GM19238 (cell line): ENCODE measurements at regions not wholly inside any gene's neighbourhood (a gene's known extent, or its start where the extent isn't known, plus 50 kb on each side); places are given as distances from the start of the nearest gene placed in this dataset.
"Not testable (repeated sequence)": the region's sequence is repeated elsewhere in the genome, so short reads cannot be mapped to it uniquely, and the experiment has no call there.

ENCODE experiments used
- DNase-seq: peaks from one replicate; pipeline ENCODE4 v3.0.0; 2011; ENCODE audit warnings: low spot score; ENCODE audit not compliant: insufficient read length

DNA sequence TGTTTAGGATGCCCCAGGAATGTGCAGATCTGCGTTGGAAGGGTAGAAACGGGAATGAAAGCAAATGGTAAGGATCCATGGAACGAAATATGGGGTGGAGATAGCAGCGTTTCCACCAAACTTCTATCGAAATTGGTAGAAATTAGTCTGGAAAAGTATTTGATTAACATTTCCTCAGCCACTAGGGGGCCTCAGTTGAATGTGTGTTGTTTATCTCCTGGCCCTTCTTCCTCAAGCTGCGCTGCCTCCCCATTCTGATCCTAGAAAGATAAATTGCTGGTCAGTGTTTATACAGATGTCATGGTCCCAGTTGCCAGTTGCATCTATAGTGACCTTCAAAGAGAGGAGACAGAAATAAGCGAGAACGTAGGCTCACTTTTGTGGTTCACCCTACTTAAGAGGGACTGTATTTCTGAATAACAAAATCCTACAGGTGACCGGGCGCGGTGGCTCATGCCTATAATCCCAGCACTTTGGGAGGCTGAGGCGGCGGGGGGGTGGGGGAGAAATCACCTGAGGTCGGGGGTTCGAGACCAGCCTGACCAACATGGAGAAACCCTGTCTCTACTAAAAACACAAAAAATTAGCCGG, 457.1 kb downstream of the SQOR start:
- DNase-seq = no peak

DNA sequence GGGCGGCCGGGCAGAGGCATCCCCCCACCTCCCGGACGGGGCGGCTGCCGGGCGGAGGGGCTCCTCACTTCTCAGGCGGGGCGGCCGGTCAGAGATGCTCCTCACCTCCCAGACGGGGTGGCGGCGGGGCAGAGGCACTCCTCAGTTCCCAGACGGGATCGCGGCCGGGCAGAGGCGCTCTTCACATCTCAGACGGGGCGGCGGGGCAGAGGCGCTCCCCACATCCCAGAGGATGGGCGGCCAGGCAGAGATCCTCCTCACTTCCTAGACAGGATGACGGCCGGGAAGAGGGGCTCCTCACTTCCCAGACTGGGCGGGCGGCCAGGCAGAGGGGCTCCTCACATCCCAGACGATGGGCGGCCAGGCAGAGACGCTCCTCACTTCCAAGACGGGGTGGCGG, 463.2 kb downstream of the SQOR start:
- DNase-seq = not testable (repeated sequence)

DNA sequence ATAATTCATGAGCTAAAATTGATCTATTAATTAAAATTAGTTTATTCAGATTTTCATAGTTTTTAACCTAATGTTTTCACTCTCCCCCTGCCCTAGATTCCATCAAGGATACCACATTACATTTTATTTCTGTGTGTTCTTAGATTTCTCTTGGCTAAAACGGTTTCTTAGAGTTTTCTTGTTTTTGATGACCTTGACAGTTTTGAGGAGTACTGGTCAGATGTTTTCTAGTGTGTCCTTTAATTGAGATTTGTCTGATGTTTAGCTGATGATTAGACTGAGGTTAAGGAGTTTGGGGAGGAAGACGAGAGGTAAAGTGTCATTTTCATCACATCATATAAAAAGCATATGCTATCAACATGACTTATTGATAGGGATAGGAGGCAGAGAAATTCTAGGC, 475.9 kb downstream of the SQOR start:
- DNase-seq = no peak

DNA sequence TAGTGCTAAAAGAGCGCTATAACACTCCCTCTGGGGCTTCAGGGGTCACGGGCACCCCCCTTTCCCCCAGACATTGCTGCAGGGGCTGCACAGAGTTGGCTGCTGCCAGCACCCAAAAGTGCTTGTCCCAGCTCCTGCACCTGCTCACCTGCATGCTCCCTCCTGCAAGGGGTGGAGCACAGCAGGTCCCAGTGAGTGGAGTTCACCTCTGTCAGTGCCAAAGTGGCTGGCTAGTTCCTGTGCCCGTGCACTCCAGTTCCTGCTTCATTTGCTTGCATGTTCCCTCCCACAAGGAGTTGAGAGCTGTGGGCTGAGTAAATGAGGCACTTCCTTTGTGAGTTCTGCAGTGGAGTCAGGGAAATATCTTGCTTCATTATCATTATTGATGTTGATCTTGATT, 476.9 kb downstream of the SQOR start:
- no peak for DNase-seq

DNA sequence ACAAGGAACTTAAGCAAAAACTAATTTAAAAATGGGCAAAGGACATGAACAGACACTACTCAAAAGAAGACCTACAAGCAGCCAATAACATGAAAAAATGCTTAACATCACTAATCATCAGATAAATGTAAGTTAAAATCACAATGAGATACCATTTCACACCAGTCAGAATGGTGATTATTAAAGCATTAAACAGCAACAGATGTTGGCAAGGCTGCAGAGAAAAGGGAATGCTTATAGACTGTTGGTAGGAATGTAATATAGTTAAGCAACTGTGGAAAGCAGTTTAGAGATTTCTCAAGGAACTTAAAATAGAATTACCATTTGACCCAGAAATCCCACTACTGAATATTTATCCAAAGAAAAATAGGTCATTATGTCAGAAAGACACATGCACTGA, 482.2 kb downstream of the SQOR start:
- no peak for DNase-seq

DNA sequence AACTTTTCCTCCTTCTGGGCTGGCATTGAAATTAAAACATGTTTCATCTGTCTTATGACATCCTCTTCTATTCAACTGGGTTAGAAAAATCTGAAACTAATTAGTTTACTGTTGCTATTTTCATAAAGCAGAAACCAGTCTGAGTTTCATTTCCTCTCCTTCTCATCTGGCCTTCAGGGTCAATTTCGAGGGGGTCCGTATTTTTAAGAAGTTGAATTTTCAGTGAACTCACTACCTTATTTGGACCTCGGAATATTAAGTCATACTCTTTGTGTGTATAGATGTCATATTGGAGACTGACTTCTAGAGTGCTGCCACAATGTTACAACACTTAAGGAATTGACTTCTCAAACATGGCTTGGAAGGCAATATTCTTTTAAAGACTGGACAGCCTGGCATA, 485.9 kb downstream of the SQOR start:
- DNase-seq = no peak

DNA sequence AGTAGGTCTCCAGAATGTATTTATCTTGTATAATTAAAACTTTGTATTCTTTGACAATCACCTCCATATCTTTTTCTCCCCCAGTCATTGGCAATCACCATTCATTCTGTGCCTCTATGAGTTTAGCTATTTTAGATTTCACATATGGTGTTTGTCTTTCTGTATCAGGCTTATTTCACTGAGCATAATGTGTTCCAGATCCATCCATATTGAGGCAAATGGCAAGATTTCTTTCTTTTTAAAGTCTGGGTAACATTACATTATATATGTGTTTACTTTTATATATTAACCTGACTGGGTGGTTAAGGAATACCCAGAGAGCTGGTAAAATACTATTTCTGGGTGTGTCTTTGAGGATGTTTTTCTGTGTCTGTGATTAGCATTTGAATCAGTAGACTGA, 486.6 kb downstream of the SQOR start:
- DNase-seq = no peak

DNA sequence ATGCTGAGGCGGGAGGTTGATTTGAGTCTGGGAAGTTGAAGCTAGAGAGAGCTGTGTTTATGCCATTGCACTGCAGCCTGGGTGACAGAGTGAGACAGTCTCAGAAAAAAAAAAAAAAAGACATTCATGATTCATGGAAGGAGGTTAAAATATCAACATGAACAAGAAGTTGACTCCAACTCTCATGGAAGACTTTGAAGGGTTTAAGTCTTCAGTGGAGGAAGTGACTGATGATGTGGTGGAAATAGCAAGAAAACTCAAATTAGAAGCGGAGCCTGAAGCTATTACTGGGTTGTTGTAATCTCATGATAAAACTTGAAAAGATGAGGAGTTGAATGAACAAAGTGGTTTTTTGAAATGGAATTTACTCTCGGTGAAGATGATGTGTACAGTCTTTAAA, 491.8 kb downstream of the SQOR start:
- DNase-seq = no peak

DNA sequence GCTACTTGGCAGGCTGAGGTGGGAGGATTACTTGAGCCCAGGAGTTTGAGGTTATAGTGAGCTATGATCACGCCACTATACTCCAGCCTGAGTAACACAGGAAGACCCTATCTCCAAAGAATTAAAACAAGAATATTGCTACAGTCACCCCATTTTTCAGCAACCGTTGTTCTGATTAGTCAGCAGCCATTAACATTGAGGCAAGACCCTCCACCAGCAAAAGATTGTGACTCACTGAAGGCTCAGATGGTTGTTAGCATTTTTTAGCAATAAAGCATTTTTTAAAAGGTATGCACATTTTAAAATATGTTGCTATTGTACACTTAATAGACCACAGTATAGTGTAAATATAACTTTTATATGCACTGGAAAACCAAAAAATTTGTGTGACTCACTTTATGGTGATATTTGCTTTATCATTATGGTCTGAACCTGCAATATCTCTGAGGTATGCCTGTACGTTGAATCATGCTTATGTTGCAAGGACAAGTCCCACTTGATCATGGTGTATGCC, 492.6 kb downstream of the SQOR start:
- no peak for DNase-seq

DNA sequence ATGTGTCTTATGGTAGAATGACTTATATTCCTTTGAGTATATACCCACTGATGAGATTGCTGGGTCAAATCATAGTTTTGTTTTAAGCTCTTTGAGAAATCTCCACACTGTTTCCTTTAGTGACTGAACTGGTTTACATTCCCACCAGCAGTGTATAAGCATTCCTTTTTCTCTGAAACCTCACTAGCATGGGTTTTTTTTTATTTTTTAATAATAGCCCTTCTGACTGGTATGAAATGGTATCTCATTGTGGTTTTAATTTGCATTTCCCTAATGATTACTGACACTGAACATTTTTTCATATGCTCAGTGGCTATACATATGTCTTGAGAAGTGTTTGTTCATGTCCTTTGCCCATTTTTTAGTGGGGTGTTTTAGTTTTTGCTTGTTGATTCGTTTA, 494.3 kb downstream of the SQOR start:
- DNase-seq = no peak

DNA sequence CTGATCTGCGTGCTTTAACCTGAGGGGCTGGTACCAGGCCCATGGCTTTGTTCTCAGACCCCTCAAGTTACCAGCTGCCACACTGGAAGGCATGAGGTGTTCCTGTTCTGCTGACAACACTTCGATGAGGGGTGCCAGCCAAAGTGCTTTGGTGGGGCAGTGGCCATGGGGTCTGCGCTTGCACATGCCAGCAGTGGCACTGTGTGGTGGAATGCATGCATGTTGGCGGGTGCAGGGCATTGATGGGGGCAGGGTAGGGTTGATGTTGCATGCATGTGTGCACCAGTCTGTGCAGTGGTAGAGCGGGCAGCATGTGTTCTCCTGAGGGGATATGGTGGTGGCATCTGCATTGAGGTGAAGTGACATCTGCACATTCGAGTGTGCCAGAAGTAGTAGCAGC, 497.0 kb downstream of the SQOR start:
- no peak for DNase-seq

DNA sequence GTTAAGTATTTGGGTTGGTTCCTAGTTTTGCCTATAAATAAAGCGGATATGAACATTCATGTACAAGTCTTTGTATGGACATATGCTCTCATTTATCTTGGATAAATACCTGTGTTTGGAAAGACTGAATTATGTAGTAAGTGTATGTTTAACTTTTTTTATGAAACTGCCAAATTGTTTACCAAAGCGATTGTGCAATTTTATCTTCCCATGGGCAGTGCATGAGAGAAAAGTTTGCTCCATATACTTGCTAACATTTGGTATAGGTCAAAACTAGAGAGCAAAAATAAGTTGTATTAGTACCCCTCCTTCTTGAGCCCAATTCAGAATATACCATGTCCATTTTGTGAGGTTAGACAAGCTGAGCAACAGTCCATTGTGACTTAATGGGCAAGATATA, 502.6 kb downstream of the SQOR start:
- DNase-seq = no peak

DNA sequence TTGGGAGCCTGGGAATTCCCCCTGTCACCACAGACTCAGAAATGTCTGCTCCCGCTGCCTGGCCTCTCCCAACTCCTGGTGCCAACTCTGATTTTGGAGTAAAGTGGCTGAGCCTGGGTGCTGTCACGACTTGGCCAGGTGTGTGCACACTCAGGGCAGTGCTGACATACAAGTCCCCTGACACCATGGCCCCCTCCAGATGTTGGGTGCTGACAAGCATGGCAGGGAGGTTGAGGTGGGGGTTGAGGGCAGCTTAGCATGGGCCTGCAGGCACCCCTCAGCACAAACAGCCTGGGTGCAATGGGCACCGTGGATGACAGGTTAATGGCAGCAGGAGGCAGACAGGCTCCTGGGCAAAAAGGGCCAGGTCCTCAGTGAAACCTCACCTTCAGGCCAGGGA, 511.2 kb downstream of the SQOR start:
- DNase-seq = no peak

DNA sequence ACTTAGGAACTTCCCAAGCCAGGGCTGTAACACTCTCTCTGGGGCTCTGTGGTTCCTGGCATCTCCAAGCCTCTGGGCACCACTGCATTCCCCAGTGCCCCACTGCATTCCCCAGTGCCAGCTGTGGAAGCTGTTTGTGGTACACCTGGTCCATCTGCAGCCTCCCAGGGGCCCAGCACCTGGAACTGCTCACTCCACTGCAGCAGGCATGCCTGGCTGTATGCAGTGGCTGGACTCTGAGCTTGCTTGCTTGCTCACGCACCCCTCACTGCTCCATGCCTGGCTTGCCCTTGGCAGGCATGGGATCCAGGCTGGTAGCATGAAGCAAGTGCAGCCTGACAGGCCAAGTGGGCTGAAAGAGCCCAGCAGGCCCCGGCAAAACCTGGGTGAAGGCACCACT, 512.1 kb downstream of the SQOR start:
- no peak for DNase-seq

DNA sequence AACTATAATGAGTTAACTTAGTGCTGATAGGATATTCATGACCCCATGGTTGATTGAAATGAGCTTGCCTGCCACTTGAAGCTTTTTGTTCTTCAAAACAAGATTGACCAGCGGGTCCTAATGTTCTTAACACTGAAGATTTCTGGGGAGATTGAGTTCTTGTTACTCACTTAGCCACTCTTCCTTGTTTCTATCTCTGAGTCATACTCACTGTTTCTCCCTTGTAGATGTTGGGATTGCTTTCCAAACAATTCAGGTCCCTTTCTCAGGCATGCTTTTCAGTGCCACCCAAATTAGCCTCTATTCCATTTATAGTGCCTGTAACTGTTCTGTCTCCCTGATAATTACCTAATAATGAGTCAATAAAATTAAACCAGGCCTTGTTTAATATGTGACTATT, 517.0 kb downstream of the SQOR start:
- no peak for DNase-seq

DNA sequence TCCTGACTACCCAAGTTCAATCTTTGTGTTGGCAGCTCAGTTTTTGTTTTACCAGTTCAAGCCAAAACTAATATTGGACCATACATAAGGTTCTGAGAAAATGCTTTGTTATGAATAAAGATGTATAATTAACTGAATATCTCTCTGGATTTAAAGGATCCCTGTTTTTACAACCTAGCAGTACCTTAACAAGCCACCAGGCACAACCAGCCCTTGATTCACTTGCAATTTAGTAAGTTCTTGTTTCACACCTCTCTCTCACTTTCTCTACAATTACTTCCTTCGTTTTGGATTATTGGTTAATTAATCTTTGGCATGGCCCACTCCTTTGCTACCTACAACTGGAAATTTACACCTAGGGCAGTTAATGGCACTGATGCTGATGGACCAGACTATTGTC, 531.9 kb downstream of the SQOR start:
- no peak for DNase-seq

DNA sequence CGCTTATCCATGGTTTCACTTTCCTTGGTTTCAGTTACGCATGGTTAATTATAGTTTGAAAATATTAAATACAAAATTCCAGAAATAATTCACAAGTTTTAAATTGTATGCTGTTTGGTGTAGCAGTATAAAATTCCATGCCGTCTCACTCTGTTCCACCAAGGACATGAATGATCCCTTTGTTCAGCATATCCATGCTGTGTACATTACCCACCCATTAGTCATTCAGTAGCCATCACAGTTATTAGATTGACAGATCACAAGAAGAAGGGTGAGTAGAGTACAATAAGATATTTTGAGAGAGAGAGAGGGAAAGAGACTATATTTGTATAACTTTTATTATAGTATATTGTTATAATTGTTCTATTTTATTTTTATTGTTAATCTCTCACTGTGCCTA, 535.5 kb downstream of the SQOR start:
- no peak for DNase-seq

DNA sequence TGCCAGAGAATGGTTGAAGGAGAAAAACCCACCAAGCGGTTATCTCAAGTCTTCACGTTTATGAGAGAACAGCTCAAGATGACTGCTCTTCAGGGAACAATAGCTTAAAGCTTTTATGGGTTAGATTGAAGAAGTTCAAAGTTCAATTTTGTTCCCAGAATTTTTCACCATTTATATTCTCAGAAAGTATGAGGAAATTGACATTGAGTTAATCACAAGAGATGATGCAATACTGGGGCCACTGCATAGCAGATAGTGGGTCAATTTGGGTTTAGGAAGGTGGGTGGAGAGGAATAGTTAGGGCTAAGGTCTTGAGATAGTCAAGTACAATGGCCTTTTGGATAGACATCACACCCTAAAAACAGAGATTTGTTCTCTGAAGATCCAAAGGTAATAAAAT, 539.3 kb downstream of the SQOR start:
- DNase-seq = no peak

DNA sequence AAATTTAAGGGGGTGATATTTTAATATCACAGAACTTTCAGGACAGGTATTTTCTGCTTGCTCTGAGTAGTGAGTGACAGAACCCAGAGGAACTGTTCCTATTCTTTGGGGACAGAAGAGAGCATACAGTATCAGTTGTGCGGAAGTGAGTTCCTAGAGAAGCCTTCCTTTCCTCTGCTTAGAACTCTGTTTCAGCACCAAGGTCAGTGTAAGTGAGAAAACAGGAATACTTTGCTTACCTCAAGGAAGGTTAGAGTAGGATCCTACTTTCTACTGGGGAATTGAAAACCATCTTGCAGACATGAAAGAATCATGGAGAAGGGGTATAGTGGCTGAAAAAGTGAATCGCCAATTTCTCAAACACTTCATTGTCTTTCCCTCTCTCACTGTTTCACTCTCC, 542.4 kb downstream of the SQOR start:
- no peak for DNase-seq

DNA sequence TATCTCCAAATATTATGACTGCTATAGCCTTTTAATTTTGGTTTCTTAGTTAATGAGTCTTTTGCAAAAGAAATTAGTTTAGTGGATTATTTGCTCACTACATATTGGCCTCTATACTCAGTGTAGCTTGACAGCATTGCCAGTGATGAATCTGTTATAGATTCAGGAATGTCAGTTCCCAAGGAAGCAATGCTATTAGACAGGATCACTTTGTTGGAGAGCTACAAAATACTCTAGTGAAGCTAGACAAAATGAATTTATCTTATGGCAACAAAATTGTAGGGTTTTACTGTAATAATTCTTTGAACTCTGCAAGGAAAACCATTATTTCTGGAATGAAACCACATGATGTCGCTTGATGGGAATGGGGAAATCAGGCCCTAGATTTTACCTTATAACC, 543.3 kb downstream of the SQOR start:
- no peak for DNase-seq

DNA sequence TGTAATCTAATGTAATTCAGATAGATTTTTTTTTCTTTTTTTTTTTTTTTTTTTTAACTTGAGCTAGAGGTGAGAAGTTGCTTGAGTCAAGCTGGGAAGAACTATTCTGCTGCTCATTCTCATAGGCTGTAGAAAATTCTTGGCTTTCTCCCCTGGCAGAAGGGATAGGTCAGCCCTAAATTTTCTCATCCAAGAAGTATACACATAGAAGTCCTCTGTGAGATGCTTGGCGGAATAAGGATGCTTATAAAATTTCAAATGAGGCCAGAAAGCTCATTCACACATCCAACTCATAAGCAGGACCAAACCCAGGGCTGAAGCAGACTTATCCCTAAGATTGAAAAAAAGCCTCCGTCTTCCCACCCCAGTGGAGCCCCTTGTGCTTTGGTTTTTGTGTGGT, 572.5 kb downstream of the SQOR start:
- no peak for DNase-seq

DNA sequence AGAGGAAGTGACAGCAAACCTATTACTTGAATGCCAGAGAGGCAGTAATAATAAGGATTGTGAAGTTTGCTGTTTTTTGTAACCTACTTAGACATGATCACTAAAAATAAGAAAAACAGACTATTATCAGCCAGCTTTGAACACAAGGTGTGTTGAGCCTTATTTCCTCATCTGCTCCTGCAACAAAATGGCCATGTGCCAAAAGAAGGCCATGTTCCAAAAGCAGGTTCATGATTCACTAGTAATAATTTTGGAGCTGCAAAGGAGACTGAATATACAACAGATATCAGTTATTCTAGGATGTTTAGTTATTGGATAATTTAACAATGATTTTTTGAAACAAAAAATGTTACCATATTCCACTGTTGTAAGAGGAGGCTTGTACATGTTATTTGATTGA, 578.7 kb downstream of the SQOR start:
- no peak for DNase-seq

DNA sequence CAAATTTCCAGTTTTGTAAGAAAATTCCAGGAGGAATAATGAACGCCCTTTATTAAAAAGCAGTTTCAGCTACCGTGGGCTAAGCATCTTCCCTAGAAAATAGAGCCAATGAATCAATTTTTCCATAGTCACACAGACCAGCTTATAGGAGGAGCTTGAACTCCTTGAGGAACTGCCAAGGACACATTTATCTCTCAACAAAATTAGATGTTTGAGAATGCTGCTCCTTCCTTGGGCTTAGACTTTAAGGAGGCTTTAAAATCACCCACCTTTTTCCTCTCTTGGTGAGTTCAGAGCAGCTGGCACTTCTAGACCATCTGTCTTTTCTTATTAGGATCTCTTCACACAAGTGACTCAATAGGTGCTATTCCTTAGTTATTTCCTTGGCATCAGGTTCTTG, 588.0 kb downstream of the SQOR start:
- no peak for DNase-seq

DNA sequence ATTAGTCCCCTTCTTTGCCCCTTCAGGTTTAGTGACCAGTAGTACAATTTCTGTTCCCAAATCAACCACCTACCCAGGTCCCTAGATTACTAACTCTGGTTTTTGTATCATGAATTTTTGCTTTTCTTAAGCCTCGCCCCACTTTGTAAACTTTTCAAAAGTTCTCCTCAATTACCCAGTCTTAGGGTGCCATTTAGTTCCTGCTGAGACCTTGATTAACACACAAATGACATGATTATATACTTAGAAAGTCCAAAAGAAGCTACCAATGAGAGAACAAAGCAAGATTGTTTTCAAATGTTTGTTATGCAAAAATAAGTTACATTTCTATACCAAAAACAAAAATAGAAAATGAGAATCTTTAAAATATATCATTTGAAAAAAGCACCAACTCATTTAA, 594.4 kb downstream of the SQOR start:
- DNase-seq = no peak
